ENCODE measurements at regions not wholly inside any gene's neighbourhood (a gene's known extent, or its start where the extent isn't known, plus 50 kb on each side); places are given as distances from the start of the nearest gene placed in this dataset.

- no peak for DNase-seq (ENCODE audit: low read depth)
Observed at GRCh38 chr17:33515974-33516373, 222.9 kb upstream of the ASIC2 start.

GRCh38 chr17:33516645-33517044 lies 223.6 kb upstream of the ASIC2 start:
- no peak for TF ChIP-seq CTCF (conservative IDR thresholded peaks at IDR 0.05; ENCODE audit: low read depth, low read length)
- no peak for DNase-seq (ENCODE audit: low read depth)
- H3K4me3 ChIP-seq (ENCODE audit: low read depth, low read length), result no peak overlapping the region

More at GRCh38 chr17:33515974-33516373, 222.9 kb upstream of the ASIC2 start:
- no peak overlapping the region for H3K4me3 ChIP-seq (ENCODE audit: low read depth, low read length)
- no peak for TF ChIP-seq CTCF (conservative IDR thresholded peaks at IDR 0.05; ENCODE audit: low read depth, low read length)

- no peak for TF ChIP-seq CTCF (conservative IDR thresholded peaks at IDR 0.05; ENCODE audit: low read depth, low read length)
- DNase-seq (ENCODE audit: low read depth), result no peak
- H3K4me3 ChIP-seq (ENCODE audit: low read depth, low read length), result no peak overlapping the region
Observed at GRCh38 chr17:33517746-33518145, 224.7 kb upstream of the ASIC2 start.

- peak; percentile 68 for DNase-seq (ENCODE audit: low read depth)
- no peak overlapping the region for H3K4me3 ChIP-seq (ENCODE audit: low read depth, low read length)
- no peak for TF ChIP-seq CTCF (conservative IDR thresholded peaks at IDR 0.05; ENCODE audit: low read depth, low read length)
Observed at GRCh38 chr17:33519692-33520091, 226.6 kb upstream of the ASIC2 start.

GRCh38 chr17:33520426-33521330 lies 227.6 kb upstream of the ASIC2 start:
- DNase-seq (ENCODE audit: low read depth), result no peak
- TF ChIP-seq CTCF (conservative IDR thresholded peaks at IDR 0.05; ENCODE audit: low read depth, low read length), result peak; percentile 89
- H3K4me3 ChIP-seq (ENCODE audit: low read depth, low read length), result no peak overlapping the region

GRCh38 chr17:33521784-33522183 lies 228.7 kb upstream of the ASIC2 start:
- DNase-seq (ENCODE audit: low read depth), result no peak
- no peak overlapping the region for H3K4me3 ChIP-seq (ENCODE audit: low read depth, low read length)
- TF ChIP-seq CTCF (conservative IDR thresholded peaks at IDR 0.05; ENCODE audit: low read depth, low read length), result peak; percentile 82

GRCh38 chr17:33522623-33523022 lies 229.5 kb upstream of the ASIC2 start:
- H3K4me3 ChIP-seq (ENCODE audit: low read depth, low read length), result no peak overlapping the region
- no peak for DNase-seq (ENCODE audit: low read depth)
- TF ChIP-seq CTCF (conservative IDR thresholded peaks at IDR 0.05; ENCODE audit: low read depth, low read length), result peak; percentile 15
